ENCODE measurements at regions not wholly inside any gene's neighbourhood (a gene's known extent, or its start where the extent isn't known, plus 50 kb on each side); places are given as distances from the start of the nearest gene placed in this dataset.

DNA sequence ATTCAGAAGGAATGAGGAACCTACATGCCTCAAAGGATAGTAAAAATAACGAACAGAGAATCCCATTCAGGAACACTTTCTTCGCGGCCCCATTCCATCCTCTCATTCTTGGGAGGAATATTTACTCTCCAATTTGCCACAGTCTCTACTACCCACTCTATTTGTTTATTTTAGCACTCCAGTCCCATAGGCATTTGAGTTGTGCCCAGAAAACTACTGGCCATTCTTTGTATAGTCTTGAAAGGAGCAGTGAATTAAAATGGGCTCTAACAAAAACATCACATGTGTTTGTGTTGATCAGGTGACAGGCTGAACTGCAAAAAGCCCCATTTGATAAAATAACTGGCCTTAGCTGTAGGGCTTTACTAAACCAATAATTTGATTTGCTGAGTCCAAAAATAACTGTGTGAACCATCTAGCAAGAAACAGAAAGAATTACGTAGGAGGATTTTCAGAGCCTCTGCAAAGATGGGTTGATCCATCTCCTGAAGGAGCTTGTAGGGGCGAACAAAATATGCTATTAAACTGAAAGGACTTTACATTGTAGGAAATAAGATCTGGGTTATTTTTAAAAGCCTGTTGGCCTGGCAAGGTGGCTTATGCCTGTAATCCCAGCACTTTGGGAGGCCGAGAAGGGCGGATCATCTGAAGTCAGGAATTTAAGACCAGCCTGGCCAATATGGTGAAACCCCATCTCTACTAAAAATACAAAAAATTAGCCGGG is 142.3 kb upstream of the CPNE8 start:
- TF ChIP-seq ZNF274 (IDR thresholded peaks at IDR 0.05; ENCODE audit: low read depth, low read length) = no peak
- no peak overlapping the region for H3K4me3 ChIP-seq (ENCODE audit: low read length)

DNA sequence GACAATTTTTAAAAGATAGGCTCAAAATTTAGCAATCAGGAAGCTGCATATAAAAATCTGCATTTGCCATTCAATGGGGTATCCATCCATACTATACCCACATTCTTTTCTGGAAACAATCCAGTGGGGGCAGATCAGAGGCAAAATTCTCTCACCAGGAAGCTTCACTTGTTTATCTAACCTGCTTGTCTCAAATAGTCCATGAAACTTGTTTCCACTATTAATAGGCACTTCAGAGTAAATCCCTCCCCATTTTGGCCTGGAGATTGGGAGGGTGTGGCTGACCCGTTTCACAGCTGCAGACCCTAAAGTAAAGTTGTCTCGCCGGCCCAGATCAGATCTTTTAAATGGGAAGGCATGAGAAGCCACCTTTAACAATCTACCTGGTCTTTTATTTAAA is 139.4 kb upstream of the CPNE8 start:
- H3K4me3 ChIP-seq (ENCODE audit: low read length) = no peak overlapping the region
- TF ChIP-seq ZNF274 (IDR thresholded peaks at IDR 0.05; ENCODE audit: low read depth, low read length) = no peak

DNA sequence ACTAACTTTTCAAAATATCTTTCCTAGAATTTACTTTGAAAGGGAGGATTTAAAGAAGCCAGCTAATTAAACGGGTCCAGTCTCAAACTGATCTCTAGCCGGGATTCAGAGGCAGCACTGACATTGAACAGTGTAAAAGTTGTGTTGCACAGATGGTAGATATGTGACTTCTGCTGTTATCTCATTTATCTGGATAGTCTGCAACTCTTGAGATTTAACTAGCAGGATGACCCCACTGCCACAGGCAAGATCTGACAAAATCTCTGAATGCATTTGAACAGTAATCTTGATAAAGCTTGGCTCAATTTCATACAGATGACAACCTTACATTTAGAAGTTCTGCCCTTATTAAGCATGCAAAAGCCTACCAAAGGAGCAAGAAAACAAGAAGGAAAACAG is 138.0 kb upstream of the CPNE8 start:
- TF ChIP-seq ZNF274 (IDR thresholded peaks at IDR 0.05; ENCODE audit: low read depth, low read length) = no peak
- no peak overlapping the region for H3K4me3 ChIP-seq (ENCODE audit: low read length)

DNA sequence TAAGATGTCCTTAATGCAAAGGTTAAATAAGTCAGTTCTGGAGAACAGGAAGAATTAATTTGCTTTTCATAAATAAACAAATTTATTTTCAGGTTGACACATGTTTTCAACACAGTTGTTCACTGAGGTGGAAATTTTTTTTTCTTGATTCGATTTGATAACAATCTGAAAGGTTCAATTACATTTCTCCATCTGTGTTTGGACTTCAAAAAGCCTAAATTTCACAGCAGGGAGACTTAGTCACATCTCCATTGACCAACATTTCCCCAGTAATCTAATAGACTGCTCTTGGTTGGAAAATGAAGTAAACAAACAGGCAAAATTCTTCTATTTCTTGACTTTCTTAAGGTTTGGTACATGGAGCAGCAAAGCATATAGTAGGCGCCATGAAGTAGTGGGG is 134.9 kb upstream of the CPNE8 start:
- H3K4me3 ChIP-seq (ENCODE audit: low read length) = no peak overlapping the region
- no peak for TF ChIP-seq ZNF274 (IDR thresholded peaks at IDR 0.05; ENCODE audit: low read depth, low read length)

DNA sequence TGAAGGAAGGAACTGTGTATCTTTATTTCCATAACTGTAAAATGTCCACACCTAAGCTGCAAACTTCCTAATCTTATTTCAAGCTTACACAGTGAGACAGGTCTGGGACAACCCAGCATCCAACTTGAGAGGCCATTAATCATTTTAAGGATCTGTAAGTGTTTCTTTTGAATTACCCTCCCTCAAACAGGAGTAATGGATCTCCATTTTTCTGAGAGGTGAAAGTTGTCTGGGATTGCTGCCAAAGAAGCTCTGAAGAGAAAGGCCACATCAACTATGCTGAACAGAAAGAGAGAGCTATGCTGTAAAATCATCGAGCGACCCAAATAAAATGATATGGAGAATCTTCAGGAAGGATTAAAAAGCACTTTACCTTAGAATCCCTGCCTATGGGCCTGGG is 131.7 kb upstream of the CPNE8 start:
- H3K4me3 ChIP-seq (ENCODE audit: low read length) = no peak overlapping the region
- TF ChIP-seq ZNF274 (IDR thresholded peaks at IDR 0.05; ENCODE audit: low read depth, low read length) = no peak

DNA sequence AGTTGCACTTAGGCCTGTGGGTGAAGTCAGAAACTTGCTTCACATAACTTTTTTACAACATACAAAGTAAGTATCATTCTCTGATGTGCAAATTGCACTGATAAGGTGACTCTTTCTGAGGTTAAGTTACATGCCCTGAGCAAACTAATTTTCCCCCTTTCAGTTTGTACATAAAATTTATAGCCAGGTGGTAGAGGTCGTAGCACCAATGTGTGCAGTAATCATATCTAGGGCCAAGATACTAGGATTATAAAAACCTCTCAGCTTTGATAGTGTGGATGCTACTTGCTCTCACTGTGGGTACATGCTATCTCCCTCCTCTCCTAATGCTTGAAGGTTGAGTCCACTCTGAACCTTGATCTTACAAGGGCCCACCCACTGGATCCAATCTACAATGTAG is 130.7 kb upstream of the CPNE8 start:
- no peak for TF ChIP-seq ZNF274 (IDR thresholded peaks at IDR 0.05; ENCODE audit: low read depth, low read length)

DNA sequence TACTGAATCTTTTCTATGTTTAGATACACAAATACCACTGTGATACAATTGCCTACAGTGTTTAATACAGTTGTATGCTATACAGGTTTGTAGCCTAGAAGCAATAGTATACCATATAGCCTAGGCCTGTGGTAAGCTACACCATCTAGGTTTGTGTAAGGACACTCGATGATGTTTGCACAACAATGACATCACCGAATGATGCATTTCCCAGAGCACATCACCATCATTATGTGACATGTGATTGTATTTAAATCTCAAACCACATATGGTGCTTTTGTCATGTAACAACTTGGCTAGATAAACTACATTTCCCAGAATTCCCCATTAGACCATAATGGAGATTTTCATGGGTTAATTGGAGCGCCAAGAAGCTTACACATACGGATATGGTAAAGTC is 128.4 kb upstream of the CPNE8 start:
- H3K4me3 ChIP-seq (ENCODE audit: low read length) = no peak overlapping the region
- no peak for TF ChIP-seq ZNF274 (IDR thresholded peaks at IDR 0.05; ENCODE audit: low read depth, low read length)

More for the DNA sequence above, 130.7 kb upstream of the CPNE8 start:
- H3K4me3 ChIP-seq (ENCODE audit: low read length) = no peak overlapping the region

DNA sequence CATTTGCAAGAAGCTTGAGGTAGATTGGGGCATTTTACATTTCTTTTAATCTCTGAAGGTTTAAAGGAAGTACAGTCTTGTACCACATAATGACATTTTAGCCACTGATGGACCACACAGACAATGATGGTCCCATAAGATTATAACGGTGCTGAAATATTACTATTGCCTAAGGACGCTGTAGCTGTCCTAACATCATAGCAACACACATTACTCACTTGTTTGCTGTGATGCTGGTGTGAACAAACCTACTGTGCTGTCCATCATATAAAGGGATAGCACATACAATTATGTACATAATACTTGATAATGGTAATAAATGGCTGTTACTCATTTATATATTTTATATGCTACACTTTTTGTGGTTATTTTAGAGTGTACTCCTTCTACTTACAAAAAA is 127.1 kb upstream of the CPNE8 start:
- H3K4me3 ChIP-seq (ENCODE audit: low read length) = no peak overlapping the region
- TF ChIP-seq ZNF274 (IDR thresholded peaks at IDR 0.05; ENCODE audit: low read depth, low read length) = no peak

DNA sequence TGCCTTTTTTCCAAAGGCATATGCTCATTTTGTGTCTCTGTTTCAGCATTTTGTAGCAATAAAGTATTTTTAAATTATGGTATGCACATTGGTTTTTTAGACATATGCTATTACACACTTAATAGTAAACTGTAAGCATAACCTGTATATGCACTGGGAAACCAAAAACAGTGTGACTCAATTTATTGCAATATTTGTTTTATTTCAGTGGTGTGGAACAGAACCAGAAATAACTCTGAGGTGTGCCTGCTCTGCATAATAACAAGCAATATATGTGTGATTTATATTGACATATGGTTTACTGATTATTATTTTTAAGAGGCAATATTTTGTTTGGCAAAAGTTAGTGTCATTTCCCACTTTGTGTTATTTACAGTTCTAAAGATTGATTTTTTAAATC is 126.6 kb upstream of the CPNE8 start:
- no peak overlapping the region for H3K4me3 ChIP-seq (ENCODE audit: low read length)
- TF ChIP-seq ZNF274 (IDR thresholded peaks at IDR 0.05; ENCODE audit: low read depth, low read length) = no peak

DNA sequence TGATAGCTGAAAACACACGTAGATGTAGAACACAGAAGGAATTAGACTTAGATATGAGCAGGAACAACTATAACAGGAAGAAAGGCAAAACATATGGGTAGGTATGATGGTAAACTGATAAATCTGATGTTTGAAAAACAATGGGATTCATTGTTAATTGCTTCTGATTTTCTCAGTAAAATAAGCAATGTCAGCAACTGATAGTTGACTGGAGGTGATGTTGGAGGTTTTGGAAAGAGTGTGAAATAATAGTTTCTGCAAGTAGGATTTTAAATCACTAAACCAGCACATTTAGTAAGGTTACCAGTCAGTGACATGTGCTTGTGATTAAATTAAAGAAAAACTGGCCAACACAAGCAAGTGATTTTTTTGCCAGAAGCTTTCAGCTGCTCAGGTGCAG is 123.0 kb upstream of the CPNE8 start:
- no peak overlapping the region for H3K4me3 ChIP-seq (ENCODE audit: low read length)
- no peak for TF ChIP-seq ZNF274 (IDR thresholded peaks at IDR 0.05; ENCODE audit: low read depth, low read length)

DNA sequence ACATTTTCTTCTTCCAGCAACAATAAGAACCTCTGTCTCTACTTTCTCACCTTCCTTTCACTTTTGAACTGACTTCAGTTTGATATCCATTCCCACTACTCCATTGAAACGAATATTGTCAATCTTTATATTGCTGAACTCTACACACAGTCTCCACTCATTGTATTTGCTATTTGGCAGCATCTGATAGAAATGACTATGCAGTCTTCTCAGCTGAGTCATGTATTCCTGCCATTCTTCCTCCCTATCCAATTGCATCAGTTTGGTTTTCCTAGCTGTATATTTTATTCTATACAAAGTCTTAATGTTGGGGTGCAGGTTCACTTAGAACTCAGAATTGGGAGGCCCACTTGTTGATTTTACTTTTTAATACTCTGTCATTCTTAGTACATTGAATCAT is 107.5 kb upstream of the CPNE8 start:
- no peak overlapping the region for H3K4me3 ChIP-seq (ENCODE audit: low read length)
- TF ChIP-seq ZNF274 (IDR thresholded peaks at IDR 0.05; ENCODE audit: low read depth, low read length) = no peak

DNA sequence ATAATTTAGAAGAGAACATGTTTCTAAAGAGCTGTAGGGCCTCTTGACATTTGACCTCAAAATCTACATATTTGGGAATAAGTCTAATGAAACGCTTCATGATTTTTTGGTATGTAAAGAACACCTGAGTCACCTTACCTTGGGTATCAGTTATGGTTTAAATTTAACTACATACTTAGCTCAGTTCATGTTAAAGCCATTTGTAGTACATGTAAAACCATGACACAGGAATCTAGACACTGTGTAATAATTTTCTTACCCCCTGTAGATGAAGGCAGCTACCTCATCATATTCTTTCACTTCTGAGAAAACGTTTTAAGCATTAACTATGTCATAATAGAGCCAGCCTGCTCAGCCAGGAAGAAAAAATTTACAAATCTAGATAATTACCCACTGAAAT is 105.8 kb upstream of the CPNE8 start:
- TF ChIP-seq ZNF274 (IDR thresholded peaks at IDR 0.05; ENCODE audit: low read depth, low read length) = no peak
- no peak overlapping the region for H3K4me3 ChIP-seq (ENCODE audit: low read length)

DNA sequence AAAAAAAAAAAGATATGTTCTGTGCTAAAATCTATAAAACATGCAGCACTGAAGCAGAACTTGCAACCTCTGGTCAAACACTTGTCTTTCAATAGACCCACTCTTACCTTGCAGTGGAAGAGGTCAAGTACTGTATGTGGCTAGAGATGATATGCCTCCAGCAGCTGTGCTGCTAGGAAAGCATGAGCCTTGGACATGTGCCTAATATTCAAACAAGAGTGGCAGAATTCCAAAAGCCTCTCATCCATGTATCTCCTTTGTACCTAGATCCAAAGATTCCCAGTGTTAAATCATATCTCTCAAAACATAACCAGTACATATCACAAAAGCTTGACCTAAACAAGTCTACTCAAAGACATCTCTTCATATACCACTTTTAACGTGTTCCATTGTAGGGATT is 105.0 kb upstream of the CPNE8 start:
- TF ChIP-seq ZNF274 (IDR thresholded peaks at IDR 0.05; ENCODE audit: low read depth, low read length) = no peak
- H3K4me3 ChIP-seq (ENCODE audit: low read length) = no peak overlapping the region

DNA sequence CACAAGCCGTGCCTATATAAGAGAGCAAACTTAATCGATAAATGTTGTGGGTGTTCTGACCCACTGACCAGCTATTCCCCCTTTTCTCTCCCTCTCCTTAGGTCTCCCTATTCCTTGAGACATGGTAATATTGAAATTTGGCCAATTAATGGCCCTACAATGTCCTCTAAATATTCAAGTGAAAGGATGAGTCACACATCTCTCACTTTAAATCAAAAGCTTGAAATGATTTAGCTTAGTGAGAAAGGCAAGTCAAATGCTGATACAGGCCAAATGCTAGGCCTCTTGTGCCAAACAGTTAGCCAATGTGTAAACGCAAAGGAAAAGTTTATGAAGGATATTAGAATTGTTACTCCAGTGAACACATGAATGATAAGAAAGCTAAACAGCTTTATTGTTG is 102.2 kb upstream of the CPNE8 start:
- TF ChIP-seq ZNF274 (IDR thresholded peaks at IDR 0.05; ENCODE audit: low read depth, low read length) = no peak

DNA sequence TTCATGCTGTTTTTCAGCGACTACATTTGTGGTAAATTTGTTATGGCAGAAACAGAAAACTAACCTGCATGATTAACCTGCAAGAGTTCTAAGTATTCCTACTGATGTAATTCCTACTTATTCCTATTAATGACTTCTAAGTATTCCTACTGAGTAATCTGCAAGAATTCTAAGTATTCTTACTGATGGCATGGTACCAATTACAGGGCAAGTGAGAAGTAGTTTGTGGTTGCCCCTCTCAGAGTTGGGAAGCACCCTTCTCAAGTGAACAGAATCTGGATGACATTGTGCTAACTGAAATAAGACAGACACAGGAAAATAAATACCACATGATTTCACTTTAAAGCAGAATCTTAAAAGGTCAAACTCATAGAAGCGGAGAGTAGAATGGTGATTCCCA is 100.9 kb upstream of the CPNE8 start:
- no peak for TF ChIP-seq ZNF274 (IDR thresholded peaks at IDR 0.05; ENCODE audit: low read depth, low read length)
- H3K4me3 ChIP-seq (ENCODE audit: low read length) = no peak overlapping the region

More for the DNA sequence above, 102.2 kb upstream of the CPNE8 start:
- H3K4me3 ChIP-seq (ENCODE audit: low read length) = no peak overlapping the region

DNA sequence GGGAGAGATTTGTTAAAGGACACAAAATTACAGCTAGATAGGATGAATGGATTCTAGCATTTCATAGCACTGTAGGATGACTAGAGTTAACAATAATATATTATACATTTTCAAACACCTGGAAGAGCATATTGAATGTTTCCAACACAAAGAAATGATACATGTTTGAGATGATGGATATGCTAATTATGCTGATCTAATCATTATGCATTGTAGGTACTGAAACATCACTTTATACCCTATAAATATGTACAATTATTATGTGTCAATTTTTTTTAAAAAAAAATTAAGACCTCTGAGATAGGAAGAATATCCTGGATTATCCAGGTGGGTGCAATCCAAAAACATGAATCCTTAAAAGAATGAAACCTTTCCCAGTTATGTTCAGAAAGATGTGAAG is 100.3 kb upstream of the CPNE8 start:
- H3K4me3 ChIP-seq (ENCODE audit: low read length) = no peak overlapping the region
- no peak for TF ChIP-seq ZNF274 (IDR thresholded peaks at IDR 0.05; ENCODE audit: low read depth, low read length)

Measured in GM08714 (cell line).